ENCODE measurements at regions not wholly inside any gene's neighbourhood (a gene's known extent, or its start where the extent isn't known, plus 50 kb on each side); places are given as distances from the start of the nearest gene placed in this dataset.
A peak's percentile ranks its signal among the peaks of the same experiment; 100 is the strongest.

DNA sequence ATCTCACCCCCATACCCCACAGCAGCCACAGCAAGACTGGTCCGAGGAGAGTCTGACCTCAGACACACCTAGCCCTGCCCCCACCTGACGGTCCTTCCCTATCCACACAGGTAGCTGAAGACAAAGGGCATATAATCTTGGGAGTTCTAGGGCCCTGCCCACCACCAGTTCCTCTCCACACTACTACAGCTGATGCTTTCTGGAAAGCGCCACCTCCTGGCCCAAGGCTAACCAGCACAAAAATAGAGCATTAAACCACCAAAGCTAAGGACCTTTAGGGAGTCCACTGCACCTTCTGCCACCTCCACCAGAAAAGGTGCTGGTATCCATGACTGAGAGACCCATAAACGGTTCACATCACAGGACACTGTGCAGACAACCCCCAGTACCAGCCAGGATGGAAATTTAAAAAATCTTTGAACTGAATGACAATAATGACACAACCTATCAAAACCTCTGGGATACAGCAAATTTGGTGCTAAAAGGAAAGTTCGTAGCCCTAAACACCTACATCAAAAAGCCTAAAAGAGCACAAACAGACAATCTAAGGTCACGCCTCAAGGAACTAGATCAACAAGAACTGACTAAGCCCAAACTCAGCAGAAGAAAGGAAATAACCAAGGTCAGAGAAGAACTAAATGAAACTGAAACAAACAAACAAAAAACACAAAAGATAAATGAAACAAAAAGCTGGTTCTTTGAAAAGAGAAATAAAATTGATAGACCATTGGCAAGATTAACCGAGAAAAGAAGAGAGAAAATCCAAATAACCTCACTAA lies 122.1 kb upstream of the TPRG1 start:
- DNase-seq: no peak

DNA sequence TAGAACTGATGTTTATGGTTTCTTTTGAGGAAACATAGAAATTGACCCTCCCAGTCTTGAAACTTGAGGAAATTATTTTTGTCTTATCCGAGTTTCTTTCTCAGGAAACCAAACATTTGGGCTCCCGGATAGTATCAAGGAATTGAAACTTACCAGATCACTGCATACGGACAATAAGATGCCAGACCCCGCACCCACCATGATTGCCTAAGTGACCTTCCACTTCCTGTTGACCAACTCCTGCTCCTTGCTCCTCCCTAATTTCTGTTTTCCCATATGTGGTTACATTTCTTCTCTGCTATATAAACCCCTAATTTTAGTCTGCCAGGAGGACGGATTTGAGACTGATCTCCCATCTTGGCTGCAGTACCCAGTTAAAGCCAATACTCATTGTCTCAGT lies 118.4 kb upstream of the TPRG1 start:
- DNase-seq: no peak

DNA sequence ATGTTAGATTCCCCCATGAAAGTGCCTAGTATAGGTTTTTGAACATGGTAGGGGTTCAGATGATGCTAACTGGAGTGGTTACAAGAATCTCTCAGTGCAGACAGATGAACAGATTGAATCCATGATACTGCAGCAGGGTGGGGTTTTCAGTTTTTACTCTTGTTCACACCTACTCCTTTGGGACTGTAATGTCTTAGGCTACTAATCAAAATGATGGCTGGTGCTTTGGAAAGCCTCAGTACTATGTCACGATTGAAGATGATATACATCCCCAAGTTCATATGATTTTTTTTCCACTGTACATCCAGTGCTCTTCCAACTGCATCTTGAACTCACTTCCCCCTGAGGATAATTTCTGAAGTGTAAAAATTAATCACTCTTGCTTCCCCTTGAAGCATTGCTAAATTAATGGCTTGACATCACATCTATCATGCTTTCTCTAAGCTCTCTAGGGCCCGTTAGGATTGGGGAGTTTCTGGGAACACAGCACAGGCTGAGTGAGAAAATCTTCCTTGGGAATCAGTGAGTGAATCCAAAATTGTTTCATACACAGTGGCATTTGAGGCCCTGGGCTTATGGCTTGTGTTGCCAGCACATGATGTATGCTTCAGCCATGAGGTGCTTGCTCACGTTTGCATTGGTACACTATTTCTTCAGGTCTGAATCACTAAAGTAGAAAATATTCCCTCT lies 115.0 kb upstream of the TPRG1 start:
- DNase-seq: no peak

DNA sequence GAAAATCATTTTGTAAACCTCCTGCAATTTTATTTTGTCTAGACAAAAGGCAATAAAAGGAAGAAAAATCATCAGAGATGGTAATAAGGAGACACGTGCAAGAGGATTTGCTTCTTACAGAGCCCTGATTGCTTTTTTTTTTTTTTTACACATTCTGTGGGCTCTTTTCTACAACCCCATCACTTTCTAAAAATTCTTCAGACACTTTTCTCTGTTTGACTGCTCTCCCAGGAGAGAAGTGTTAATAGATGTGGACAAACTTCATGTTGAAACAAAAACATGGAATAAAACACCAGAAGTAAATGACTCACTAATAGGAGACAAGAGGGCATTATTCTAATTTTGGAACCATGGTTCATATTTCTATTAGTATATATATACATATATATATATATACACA lies 114.4 kb upstream of the TPRG1 start:
- DNase-seq: no peak

DNA sequence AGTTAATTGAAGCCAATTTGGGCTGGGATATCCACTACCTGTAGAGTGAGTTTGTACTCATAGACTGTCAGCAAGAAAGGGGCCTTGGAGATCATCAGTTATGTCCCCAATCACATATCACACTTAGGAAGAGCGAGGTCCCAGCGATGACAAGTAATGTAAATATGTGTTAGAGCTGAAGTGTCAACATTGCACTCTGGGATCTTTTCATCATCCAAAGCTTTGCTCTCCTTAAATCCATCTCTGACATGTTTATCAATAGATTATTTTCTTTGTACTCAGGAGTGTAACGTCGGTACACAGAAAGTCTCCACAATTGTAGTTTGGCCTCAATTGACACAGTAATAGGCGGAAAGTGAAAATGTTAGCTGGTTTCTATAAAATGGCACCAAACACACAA lies 113.7 kb upstream of the TPRG1 start:
- DNase-seq: no peak

DNA sequence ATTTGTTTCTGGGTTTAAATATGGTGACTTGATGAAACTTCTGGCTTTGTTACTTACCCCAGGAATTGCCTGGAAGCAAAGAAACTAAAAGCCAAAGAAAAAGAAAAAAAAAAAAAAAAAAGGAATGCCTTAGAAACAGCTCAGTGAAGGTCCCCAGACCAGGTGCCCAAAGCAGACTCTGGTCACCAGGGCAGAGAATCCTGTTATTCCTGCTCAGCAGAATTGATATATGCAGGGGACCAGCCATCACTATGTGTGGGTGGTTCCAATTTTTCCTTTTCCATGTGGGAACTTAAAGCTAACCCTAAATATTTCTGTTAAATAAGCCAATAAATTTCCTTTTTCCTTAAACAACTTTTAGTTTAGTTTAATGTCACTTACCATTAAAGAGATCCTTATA lies 100.8 kb upstream of the TPRG1 start:
- no peak for DNase-seq

DNA sequence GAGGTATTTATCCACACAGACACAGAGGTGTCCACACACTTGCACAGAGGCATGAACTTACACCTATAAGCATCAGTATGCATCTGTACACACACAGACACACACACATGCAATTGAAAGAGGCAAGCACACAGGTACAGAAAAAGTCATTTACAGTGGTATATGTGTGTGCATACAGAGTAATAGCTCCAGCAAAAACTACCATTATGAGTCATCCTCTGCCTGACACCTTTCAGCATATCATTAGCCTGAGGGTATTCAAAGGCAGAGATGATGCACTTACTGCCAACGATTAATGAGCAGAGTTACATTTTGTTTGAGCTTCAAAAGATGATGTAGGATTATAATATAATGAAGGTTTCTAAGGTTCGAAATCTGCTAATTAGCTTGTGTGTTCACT lies 100.3 kb upstream of the TPRG1 start:
- peak; percentile 29 for DNase-seq

DNA sequence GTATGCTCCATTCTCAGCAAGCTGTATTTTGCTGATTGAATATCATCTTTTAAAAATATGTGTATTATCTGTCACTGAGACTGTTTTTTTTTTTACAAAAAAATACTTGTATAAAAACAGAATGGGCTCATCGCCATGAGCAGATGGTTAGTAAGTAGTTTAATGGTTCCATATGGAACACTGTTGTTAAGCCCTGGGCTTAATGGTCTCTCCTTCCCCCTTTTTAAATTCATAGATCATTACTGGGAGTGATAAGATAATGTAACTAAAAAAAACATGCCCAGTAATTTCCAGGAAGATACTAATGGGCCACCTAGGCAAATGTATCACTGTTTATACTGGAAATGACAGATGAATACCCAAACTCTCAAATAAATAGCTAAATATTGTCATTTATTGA lies 95.3 kb upstream of the TPRG1 start:
- DNase-seq: peak; percentile 87

DNA sequence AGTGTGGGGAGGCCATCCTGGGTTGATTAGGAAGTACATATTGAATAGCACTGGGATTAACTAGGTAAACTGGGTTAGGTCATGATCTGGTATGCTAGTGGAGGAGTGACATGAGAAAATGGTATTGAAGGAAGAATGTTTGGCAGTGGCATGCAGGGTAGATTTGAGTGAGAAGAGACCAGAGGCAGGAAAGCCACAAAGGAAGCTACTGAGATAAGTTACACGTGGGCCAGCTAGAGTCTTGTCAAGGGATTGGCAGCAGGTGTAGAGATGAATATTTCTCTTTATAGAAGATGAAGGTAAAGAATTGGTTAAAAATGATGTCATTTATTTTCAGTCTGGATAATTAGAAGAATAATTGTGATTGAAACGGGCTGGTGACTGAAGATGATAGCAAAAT lies 91.0 kb upstream of the TPRG1 start:
- DNase-seq: no peak

DNA sequence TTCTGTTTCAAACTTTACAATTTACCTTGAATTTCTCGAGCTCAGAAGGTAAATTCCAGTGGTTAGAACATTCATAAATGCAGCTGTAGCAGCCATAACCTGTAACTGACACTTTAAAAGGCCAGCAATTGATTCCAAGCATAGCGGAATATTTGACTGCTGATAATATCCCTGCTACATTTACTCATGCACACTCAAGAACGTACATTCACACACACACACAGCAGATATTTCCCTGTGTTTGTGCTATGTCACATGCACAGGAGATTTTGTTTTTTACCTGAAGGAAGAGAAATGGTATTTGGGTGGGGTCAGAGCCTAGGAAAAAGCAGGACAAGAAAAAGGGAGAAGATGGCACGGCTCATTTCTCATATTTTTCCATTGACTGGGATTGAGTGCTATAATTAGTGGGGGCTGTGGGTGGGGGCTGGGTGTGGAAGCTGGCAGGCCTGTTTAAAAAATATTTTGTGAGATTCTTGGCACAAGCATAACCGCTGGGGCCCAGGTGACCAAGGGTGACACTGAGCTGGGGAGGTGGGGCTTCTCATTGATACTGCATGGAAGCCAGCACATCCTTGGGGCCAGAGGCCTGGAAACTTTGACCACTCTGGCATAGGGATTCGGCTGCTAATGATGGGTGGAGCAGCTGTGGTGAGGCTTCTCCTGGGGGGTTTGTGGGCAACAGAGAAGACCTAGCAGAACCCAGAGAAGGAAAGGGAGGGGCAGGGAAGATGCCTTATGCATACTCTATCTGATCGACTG lies 88.9 kb upstream of the TPRG1 start:
- DNase-seq: no peak

DNA sequence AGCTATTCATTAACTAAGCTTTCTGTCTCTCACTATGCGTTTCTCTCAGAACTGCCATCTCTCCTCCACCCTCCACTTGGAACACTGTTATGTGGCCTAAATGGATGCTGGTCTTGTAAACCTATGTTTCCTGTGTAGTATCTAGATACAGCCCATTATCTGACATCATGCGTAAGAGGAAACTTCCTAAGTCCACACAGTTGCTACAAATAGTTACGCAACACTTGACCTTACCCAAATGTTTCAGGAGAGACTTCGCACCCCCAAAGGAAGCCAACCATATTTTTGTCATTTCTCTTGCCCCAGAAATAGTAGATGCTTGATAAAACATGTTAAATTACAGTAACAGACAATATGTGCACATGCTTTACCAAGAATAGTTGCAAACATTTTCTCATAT lies 87.2 kb upstream of the TPRG1 start:
- DNase-seq: no peak

DNA sequence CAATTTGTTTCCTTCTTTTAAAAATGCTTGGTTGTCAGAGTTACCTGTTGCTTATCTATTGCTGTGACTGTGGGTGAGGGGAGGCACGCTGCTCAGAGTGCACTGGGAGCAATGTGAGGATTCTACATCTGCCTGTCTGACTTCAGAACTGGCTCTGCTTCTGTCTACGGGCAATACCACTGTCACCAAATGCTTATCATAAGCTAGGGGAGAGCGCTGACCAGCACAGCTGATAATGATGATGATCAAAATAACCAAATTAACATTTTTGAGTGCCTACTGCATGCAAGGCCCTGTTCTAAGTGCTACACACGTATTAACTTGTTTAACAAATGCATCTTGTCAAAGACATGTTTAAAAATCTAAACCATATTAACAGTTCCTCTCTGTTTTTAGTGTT lies 79.2 kb upstream of the TPRG1 start:
- DNase-seq: no peak

DNA sequence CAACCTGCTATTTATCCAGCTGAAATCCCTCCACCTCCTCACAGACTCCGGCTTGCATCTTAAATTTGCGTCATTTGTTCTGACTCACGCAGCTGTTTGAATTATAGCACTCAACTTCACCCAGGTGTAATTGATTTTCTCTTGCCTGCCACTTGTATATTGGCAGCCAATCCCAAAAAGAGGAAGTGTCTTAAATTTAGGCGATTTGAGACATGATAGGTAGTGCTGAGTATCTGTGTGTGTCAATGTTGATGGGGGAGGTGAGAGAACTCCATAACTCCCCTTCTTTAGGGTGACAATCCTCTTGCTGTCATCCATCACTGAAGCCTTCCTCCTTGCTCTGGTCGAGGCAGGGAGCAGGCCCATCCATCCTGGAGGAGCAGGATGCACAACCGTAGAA lies 77.2 kb upstream of the TPRG1 start:
- no peak for DNase-seq

DNA sequence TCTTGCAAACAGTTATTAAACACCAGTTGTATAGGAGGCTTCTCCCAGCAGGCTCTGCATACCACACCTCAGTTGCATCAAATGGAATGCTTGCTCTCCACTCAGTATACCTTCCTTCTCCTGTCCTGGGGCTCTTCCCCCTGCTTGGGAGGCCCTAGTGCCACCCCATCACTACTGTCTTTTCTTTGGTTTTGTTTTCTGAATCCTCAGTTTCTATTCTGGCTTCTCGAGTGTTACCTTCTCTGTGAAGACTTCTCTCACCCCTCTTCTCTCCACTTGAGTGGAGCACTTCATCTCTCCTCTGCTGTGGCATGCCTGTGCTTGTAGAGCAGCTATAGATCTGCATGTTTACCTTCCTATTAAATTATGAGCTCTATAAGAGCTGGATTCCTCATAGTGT lies 75.7 kb upstream of the TPRG1 start:
- no peak for DNase-seq

DNA sequence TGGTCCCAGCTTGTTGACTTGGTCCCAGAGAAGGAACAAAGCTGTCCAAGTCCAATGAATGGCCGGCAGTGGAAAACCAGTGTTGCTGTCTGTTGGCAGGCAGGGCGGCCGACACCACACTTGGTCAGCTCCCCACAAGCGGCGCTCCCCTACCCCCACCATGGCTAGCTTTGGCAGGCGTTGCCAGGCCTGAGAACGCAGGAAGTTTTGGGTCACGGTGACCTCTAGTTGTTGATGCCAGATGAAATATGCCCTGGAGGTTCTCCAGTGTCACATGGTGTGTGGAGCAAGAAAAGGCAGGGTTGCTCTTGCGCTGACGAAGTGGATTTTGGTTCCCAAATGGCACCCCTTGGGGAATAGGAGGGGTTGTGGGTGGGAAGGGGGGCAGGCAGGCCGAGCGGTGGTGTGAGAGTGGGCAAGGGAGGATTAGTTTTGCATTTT lies 72.7 kb upstream of the TPRG1 start:
- no peak for DNase-seq

DNA sequence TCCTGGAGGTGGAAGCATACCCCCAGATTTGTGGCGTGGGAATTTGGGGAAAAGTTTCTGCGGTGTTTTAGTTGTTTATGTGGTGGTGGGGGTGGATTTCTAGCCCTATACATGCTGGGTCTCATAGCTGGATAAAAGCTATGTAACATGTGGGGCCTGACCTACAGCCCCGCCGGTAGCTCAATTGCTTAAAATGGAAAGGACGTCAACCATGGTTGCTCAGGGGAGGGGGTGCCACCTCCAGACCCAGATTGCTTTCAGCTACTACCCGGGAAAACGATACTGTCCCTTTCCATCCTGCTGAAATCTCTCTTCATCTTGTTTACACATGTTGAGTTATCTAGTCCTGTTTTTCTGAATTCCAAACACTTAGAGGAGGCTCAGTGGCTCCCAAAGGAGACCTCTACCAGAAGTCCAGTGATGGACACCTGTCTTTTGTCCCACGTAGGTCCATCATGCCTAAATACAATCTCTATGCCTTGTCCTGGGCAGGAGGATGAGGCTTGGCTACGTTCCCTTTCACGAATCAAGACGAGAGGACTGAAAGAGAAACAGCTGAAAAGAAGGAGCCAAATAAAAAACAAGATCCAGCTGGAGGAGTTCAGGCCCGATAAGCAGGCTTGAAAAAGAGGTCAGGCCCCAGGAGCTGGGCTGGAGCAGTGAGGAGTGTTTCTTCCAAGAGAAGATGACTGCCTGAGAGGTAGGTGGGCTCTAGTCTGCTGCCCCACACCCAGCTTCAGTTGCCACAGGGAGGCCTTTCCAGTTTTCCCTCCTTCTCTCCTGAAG lies 72.1 kb upstream of the TPRG1 start:
- DNase-seq: no peak

DNA sequence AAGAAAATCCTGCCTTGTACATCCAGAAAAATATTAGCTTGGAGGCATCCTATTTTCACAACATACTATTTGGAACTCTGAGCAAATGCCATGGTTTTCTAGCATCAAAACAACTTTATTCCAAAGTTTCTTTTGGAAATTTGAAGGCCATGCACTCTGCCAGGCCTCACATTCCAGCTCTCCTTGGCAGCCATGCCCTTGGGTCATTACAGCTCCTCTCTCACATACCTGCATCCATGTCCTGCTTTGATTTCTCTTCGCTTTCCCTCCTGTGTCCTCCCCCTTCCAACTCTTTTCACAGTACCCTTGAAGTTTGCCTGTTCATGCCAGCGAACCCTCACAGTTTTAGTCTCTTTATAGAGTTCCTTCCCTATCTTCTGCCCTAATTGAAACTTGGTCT lies 70.9 kb upstream of the TPRG1 start:
- DNase-seq: no peak

DNA sequence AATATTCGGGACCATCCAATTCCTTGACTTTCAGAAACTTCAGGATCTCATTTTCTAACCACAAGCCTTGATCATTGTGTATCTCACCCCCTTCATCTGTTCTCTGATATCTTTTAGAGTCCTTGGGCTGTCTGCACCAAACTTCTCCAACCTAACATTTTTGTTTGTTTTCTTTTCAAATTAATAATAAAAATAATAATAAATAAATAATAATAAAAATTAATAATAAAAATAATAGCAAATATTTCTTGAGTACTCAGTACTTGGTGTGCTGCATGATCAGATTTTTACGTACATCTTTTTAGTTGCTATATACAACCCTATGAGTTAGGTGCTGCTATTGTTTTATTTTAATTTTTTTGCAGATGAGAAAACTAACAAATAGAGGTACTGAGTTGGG lies 70.2 kb upstream of the TPRG1 start:
- DNase-seq: no peak

DNA sequence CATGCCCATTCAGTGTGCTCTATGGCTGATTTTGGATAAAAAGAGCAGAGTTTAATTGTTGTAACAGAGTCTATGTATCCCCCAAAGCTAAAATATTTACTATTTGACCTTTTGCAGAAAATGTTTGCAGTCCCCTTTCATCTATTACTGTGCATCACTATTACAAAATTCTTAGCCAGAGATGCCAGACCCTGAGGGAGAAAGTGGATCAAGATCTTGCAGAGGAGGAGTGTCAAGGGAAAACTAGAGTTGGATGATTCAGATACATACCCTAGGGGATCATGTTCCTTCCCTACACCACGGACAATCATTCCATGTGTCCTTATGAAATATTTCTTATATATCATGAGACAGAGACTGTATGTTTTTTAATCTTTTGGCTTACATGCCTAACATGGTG lies 68.6 kb upstream of the TPRG1 start:
- DNase-seq: no peak

DNA sequence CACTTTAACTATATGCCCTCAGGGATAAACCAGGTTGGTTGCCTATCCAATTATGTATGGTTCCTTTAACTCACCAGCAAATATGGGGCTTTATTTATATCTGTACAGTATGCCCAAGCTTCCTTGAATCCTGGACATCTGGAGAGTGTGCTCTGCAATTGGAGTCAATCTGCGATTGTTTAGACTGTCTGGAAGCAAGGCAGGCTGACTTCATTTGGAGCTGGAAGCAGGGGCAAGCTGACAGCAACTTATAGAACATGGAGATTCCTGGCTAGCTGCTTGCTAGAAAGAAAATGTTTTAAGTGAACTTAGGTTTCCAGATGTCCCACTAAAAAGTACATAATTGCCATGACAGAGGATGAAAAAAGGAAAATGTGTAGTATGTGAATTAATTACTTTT lies 63.7 kb upstream of the TPRG1 start:
- DNase-seq: peak; percentile 96

DNA sequence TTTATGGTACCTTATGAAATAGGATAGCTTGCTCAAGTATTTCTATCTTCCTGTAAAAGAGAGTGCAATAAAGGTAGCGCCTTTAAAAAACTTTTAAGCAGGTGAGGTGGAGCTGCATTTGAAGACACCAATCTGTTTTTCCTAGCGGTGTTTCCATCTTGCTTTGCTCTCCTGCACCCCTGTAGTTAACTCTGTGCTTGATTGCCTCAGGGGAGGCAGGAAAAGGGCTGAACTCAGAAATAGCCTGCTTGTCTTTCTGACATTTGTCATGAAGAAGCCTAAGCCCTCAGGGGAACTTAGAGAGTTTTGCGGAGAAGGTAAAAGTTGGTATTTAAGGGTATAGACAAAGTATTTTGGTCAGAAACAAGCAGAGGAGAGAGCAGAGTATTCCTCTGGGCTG lies 63.0 kb upstream of the TPRG1 start:
- no peak for DNase-seq

DNA sequence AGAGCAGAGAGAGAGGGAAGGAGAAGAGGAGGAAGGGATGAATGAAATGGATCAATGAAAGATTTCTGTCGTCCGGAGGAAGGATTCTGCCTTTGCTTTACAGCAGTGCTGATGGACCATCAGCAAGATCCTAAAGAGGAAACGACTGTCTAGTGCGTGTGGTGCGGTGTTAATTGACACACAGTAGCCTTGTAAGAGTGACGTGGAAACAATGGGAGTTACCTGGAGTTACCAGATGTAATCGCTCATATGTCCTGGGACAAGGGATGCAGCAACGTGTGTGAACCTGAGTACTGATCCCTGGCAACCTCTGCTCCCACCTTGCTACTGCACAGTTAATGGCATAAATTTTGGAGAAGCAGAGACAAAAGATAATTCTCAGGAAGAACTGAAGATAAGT lies 62.6 kb upstream of the TPRG1 start:
- DNase-seq: no peak

DNA sequence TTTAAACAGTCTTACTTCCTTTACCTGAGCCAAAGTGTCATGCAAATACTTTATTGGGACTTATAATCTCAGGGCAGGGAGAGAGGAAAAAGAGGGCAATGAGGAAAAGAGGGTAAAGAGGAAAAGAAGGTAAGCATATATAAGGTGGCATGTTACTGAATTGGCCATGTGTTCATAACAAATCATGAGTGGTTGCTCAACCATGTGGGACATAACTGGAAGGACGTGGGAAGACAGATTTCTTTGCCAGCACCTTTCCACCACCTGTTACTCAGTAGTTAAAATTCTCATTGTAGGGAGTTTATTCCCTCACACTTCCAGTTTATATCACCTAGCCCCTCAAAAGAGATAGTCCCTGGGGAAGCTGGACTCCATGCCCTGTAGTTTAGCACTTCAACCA lies 54.7 kb upstream of the TPRG1 start:
- DNase-seq: no peak

All from NCI-H1694 (cell line).